NCI-H1048 (cell line): ENCODE measurements at regions not wholly inside any gene's neighbourhood (a gene's known extent, or its start where the extent isn't known, plus 50 kb on each side); places are given as distances from the start of the nearest gene placed in this dataset.

Source experiments
- DNase-seq: peaks from one replicate; lab custom pipeline; 2025; lab: John Stamatoyannopoulos, UW

DNA sequence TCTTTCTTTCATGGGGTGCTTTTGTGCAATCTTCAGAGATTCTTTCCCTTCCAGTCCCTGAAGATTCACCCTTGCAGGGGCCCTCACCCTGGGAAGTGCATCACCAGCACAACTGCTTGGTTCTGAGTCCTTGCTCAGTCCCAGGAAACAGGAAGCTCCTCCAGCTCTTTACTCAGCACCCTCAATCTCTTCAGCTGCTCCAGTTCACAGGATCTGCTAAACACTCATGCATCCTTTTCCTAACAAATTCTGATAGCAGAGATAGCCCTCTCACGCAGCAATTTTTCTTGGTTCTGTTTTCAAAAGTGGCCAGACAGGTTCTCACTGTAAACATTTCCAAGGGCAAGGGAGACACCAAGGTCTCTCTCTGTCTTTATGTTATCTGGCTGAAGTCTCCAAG is 823.1 kb downstream of the LIG4 start:
- DNase-seq: no peak

DNA sequence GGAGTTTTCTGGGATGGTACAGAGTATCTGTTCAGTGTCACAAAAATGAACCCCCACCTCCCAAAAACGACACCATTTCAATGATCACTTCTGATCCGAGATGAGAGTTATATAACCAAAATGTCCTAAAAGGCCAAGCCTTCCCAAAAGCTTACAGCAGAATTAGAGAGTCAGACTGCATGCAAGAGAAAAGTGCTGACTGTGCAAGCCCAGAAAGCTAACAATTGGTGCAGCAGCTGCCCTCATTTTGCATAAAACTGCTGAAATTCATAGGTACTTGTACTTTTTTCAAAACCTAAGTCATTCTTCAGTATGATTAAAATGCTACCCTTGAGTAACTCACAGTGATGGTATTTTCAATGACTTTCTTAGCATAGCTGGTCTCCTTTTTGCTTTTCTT is 819.6 kb upstream of the ARGLU1 start:
- no peak for DNase-seq

DNA sequence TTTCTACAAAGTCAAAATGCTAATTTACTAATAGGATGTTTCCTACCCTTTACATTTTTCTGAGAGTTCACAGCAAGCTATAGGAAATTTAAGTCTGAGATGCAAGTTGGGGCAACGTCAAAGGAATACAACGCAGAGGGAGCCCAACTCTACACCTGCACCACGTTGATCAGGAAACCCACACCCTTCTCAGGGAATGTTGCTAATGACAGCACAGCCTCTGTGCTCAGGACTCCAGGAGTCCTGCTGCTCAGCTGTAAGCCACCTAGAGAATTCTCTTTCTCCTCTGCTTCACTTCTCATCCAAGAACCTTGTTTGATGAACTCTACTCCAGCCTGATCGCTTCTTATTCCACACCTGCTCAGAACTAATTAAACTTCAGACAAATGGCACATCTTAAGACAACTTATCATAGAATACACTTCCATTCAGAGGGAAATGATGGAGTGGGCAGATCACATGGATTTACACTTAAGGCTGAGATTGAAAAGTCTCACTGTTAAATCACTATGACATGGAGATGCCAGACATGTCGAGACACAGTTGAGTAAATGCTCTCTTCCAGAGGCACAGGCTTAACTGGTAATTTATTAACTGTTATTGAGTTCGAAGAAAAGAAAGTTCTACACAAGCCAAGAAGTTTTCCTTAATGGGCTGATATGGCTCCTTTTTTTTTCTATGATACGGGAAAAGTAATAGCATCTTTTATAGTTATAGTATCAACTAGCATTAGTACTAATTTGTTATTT is 811.6 kb upstream of the ARGLU1 start:
- no peak for DNase-seq

DNA sequence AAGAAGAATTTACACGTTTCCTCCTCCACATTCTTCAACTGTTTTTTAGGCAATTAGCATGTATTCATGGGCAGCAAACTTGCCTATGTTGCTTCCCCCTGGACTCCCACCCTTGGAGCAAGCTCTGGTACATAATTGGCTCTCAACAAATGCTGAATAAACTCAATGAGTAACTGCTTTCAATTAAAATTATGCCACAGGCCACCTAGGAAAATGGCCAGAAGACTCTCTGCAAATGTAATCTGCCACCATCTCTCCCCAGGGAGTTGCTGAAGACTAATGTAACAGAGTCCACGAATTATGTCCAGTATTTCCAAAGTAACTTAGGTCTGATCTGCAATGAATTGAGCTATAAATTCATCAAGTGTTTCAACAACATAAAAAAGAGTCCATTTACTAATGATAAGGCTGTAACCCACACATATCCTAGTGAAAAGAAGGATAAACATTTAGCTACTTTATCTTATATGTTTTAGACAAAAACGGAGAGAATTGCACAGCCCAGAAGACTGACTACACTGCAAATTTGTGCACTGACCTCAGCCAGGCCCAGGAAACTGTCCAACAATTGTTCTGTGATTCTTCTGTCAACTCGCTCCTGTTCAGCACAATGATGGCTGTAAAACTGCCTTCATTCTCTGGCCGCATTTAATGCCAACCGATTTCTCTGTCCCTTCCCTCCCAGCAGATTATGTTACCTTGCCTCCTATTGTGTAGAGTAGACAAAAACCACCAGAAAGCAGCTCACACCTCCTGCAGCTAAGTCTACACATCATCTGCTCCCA is 808.6 kb upstream of the ARGLU1 start:
- DNase-seq: no peak

DNA sequence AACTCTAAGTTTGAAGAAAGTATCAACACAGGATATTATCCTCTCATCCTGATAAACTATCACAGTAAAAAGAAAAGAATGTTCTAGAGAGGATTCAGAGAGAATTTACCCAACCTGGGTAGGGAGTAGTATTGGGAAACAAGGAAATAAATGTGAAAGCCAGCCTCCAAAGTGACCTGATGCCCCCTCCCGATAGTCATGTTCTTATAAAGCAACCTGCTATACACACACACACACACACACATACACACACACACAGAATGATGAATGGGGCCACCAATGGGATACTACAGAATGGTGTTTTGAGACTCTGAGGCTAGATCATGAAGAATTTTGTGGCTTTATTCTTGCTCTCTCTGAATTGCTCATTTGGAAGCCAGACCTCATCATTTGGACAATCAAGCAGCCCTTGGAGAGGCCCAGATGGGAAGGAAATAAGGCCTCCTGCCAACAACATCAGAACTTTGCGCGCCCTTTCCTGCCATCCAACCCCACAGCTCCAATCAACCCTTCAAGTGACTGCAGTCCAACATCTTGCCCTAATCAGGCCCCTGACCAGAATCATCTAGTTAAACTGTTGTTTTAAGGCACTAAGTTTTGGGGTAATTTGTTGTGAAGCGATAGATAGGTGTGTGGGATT is 807.9 kb upstream of the ARGLU1 start:
- no peak for DNase-seq

DNA sequence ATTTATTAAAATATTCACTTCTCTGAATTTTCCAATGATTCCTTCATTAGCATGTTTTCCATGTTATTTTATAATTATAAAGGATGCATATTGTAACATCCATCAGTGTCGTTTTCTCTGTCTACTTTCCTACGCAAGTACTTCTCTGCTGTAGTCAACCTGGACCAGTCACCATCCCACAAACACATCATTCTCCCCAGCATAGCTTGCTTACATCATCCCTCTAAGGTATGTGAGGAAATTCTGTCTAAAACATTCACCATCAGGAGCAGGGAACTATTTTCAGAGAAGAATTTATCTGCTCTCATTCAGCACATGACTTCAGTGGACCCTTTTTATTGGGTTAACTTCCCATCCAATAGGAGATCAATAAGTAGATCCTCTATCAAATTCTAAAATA is 806.1 kb upstream of the ARGLU1 start:
- no peak for DNase-seq

DNA sequence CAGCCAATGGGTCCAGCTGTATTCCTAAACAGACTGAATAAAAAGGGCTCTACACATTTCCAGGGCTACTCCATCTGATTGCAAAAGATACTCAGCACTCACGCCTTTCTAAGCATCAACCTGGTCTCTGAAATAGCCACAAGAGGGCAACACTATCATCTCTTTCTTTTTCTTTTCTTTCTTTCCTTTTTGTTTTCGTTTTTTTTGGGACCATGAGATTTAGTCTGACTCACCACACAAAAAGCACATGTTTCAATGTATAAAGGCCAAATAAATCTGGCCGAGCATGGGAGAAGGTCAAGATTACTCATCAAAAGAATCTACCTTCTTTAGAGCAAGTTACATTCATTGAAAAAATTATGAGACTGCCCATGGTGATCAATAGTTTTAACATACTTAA is 805.6 kb upstream of the ARGLU1 start:
- no peak for DNase-seq

DNA sequence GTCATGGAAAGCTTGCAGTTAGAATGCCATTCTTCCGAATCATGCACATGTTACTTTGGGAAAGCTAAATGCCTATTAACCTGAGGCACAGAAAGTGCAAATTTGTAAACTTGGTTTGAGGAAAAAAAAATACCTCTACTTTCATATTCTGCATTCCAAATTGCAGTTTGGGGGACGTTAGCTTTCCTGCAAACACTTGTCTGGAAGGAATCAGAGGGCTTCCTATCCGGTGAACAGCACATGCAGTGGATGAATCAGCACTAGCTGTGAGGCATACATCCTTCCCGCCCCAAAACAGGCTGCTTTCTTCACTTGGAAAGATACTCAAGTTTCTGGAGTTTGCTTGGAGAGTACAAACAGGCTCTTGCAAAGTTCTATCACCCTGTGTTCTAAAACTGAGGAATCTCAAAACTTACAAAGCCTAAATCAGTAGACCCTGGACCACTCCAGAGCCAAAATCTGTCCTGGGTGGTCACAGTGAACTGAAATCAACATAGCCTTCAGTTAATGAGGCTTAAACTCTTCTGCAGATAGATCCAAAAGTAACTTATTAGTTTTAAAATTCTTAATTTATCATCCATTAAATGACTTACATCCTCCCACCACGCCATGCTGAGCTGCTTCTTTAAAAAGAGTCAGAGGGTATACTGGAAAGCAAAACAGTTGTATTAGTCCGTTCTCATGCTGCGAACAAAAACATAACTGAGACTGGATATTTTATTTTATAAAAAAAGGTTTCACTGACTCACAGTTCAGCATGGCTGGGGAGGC is 802.3 kb upstream of the ARGLU1 start:
- no peak for DNase-seq

DNA sequence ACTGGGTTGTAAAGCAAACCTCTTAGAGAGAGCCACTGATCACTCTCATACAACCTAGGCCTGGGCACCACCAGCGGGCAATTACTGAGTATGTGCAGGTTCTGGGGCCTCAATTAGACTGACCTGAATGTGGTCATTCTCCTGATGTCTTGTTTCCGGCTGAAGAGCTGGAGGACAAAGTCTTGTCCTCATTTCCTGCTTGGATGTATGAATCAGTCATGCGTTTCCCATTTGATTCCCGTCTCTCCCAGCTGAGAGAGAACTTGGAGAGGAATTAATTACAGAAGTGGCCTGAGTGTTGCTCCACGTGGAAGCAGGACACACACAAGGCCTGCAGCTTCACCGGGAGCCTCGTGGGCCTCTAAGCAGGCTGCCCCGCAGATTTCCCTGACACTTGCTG is 799.3 kb upstream of the ARGLU1 start:
- no peak for DNase-seq

DNA sequence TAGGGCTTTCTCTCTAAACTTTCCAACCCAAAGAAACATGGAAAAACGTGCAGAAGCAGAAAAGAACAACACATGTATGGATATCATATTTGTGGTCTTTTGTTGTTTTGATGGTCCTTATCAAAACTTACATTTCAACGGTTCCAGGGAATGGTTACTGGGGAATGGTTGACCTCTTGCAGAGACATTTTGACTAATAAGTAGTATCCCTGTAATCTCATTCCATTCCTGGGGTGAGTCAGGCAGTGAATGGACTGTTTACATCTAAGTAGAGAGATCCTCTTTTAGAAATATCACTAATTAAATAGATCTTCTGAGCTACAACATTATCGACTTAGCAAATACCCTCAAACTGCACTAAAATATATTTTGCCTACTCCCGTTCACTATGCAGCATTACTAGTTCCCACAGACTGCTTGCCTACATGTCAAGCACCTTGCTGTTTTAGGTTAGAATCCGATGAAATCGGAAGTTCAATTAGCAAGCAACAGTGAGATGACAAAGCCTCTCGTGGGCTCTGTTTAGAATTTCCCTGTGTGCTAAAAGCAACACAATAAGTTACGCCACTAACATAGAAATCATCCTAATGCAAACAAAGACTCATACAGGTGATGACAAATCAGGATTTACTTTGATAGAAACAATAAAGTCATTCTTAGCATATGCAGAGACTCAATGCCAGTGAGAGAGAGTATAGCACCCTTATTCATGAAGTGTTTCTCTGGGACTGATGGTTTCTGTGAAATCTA is 797.7 kb upstream of the ARGLU1 start:
- DNase-seq: no peak

DNA sequence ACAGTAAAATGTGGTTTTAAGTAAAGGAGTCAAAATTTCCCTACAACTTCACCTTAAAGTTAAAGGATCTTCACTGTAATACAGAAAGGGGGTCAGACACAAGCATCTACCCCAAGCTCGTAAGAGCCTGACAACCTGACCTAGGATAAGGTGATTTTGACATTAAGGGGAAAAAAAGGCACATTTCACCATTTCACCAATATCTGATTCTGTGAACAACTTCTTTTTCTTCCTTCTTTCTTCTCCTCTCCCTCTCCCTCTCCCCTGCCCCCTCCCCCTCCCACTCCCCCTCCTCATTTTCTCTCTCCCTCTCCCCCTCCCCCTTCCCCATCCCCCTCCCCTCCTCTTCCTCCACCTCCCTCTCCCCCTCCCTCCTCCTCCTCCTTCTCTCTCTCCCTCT is 796.7 kb upstream of the ARGLU1 start:
- DNase-seq: no peak

DNA sequence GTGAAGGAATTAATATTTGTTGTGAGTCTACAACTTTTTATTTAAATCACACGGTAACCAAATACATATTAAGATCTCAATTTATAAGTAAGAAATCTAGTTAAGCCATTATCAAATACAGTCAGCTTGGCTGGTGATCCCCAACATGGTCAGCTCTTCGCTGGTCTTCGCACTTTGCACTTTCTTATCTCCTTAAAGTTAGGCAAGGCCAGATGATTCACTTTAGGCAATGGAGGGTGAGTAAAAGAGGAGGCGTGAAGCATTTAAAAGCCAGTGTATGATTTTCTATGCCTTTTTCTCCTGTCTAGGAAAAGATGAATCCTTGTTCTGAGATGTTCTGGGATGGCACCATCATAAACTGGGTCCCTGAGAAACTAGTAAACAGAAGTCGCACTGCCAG is 793.7 kb upstream of the ARGLU1 start:
- no peak for DNase-seq

DNA sequence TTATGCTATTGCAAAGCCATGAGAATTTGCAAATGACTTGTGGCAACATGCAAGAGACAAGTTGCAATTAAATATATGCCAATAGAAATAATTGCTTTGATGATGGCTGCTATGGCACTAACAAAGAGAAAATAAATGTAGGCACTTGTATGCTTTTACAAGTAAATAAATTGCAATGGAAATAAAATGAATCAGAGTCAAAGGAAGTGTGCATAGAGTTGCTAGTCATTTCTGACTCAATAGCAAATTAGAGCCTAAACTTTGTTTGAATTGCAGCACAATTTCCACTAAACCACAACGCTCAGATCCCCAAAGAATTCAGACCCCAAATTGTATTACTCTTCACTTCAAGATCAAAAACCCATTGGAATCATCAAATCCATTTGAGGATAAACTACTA is 792.1 kb upstream of the ARGLU1 start:
- no peak for DNase-seq

DNA sequence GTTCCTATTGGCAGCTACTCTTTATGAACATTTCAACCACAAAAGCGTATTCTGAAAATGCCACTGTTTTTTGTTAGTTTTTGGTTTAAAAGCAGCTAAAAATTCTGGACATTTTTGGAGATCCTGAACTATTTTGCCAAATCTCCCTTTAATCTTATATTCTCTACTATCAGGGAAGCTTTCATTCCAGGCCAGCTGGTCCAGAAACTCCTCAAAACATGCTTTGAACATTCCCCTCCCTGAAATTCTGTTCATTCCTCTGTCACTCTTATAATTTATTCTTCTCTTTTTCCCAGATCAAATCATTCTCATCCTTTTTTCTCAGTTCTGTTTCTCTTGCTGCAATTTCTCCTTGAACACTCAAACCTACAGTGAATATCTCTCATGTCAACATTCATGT is 790.9 kb upstream of the ARGLU1 start:
- no peak for DNase-seq

DNA sequence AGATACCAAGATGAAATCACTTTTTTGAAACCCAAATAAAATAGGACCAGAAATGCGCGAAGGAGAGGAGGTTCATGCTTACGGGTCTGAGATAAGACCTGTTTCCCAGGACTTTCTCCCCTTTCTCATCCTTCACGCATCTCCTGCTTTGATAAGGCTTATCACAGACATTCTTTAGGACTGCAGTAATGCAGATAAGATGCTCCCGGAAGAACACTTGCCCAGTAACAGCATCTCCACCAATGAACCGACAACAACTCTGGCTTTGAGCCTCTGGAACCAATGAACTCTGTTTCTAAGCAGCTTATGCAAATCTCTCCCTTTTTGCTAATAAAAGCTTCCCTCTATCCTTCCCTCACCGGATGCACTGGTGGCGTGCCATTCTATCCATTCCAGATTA is 783.4 kb upstream of the ARGLU1 start:
- DNase-seq: no peak

DNA sequence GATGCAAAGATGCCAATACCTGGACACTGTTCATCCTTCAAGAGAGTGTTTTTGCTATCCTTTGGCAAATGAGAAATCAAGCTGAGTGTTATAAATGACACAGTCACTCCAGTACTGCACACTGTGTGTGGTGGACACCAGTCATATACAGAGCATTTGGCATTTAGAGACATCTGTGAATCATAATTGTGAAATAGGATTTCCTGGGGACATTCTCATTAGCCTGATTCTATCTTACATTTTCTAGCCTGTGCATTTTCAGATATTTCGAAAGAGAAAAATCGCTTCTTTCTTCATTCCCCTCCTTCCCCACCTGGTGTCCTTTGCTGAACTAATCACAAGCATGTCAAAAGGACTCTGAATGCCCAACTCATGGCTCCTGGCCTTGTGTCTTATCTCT is 781.0 kb upstream of the ARGLU1 start:
- DNase-seq: no peak

DNA sequence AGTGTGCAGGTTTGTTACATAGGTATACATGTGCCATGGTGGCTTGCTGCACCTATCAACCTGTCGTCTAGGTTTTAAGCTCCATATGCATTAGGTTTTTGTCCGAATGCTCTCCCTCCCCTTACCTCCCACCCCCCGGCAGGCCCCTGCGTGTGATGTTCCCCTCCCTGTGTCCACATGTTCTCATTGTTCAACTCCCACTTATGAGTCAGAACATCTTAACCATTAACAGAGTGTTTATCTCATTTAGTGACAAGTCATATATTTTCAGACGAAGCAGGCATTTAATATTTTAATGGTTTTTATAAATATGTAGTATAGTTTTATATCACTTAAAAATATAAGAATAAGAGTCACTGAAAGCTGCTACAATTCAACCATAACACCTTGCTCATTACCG is 780.5 kb upstream of the ARGLU1 start:
- no peak for DNase-seq

DNA sequence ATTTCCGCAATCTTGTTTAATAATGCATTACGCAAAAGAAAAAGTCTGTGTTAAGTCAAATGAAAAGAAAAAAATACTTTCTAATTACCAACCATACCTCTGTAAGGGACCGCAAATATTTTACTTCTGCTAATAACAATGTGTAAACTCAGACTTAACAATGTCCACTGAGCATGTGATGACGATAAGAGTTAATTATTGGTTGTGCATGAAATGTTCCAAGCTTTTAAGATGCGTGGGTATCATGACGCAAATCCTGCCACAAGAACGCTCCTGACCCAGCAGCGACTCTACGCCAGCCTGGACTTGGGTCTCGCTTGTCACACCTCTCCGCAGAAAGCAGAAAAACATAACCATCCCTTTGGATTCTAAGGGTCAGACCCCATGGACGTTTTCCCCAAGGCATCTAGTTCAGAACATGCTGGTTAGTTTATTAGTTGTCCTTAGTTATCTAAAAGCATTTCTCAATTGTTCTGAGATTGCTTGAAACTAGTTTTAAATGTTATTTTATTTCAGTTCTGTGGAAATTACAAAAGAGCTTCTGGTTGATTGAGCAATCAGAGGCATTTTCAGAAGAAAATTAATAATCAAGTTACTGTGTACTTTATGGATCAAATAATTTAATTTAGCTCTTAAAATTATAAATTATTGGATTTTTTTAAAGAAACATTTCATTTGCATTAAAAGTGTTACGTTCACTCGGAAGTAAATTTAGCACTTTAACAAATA is 779.9 kb upstream of the ARGLU1 start:
- no peak for DNase-seq

DNA sequence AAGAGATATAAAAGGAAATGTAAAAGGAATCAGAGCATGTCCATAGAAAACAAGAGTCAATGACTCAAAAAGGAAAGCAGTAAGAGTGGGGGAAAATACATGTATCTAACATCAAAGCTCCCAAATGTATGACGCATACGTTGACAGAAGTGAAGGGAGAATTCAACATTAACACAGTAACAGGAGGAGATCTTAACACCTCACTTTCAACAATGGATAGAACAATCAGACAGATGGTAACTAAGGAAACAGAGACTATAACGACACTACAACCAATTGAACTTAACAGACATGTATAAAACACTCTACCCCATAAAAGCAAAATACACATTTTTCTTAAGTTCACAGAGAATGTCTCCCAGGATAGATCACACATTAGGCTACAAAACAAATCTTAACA is 774.8 kb upstream of the ARGLU1 start:
- DNase-seq: no peak

DNA sequence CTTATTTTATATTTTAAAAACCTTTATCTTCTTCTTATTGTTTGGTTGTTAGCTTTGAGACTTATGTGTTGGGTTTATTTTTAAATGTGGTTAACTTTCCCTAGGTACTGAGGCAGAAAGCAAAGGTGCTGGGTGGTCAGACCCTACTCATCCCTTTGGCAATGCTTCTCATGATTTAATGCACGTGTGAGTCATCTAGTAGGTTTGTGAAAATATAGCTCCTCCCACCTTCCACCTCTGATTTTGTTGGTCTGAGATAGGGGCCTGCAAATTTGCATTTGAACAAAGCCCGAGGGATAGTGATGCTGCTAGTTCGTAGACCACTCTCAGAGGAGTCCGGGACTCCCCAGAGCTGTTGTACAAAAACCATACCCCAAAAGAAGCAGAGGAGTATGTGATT is 771.3 kb upstream of the ARGLU1 start:
- no peak for DNase-seq

DNA sequence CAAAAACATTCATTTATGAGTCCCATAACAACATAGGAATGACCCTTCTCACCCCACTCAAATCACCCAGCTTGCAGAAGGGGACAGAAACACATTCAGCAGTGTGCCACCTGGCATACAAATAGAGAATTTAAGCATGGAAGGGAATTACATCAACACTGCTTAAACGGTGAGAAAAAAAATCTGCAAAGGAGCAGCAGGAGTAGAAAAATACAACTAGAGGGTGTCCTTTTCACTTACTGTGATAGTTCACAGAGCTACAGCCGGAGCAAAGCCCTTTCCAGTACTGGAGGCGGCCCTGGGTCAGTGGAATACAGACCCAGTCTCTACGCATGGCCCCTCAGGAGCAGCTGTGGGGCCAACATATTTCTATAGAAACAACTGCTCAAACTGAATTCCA is 764.3 kb upstream of the ARGLU1 start:
- DNase-seq: no peak
